22Rv1 (cell line): ENCODE measurements at regions not wholly inside any gene's neighbourhood (a gene's known extent, or its start where the extent isn't known, plus 50 kb on each side); places are given as distances from the start of the nearest gene placed in this dataset.

Experiments used
- ZFX ChIP-seq: fragments of 450-650 bp; IDR thresholded peaks from 2 replicates; pipeline ENCODE4 v1.6.1; 2017; ENCODE audit warnings: antibody characterized with exemption, borderline replicate concordance
- TF ChIP-seq, protein P1 (sequence below): fragments of 450-650 bp; IDR thresholded peaks from 2 replicates; pipeline ENCODE4 v1.5.1; 2017; ENCODE audit warnings: mild to moderate bottlenecking

GRCh38 chr4:144507311-144508101, 138.4 kb upstream of the HHIP start:
- TF ChIP-seq, protein P1, sequence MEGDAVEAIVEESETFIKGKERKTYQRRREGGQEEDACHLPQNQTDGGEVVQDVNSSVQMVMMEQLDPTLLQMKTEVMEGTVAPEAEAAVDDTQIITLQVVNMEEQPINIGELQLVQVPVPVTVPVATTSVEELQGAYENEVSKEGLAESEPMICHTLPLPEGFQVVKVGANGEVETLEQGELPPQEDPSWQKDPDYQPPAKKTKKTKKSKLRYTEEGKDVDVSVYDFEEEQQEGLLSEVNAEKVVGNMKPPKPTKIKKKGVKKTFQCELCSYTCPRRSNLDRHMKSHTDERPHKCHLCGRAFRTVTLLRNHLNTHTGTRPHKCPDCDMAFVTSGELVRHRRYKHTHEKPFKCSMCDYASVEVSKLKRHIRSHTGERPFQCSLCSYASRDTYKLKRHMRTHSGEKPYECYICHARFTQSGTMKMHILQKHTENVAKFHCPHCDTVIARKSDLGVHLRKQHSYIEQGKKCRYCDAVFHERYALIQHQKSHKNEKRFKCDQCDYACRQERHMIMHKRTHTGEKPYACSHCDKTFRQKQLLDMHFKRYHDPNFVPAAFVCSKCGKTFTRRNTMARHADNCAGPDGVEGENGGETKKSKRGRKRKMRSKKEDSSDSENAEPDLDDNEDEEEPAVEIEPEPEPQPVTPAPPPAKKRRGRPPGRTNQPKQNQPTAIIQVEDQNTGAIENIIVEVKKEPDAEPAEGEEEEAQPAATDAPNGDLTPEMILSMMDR = no peak
- TF ChIP-seq ZFX = no peak
